H1 (cell line): ENCODE measurements at regions not wholly inside any gene's neighbourhood (a gene's known extent, or its start where the extent isn't known, plus 50 kb on each side); places are given as distances from the start of the nearest gene placed in this dataset.

Experiments
- ATF3 ChIP-seq: IDR thresholded peaks from 2 replicates; pipeline ENCODE4 v1.6.1; 2011; ENCODE audit warnings: low read depth, mild to moderate bottlenecking, low read length; ENCODE audit not compliant: insufficient read depth
- HDAC2 ChIP-seq, 2 experiments: fragments of 300-600 bp in 1 of 2; sonication (generic) in 1 of 2; IDR thresholded peaks; 2 replicates each; pipeline ENCODE4 v1.6.1; 2011 to 2012; ENCODE audit warnings: low read depth in 2 of 2, low read length in 2 of 2, mild to moderate bottlenecking in 2 of 2, moderate library complexity in 2 of 2, borderline replicate concordance in 1 of 2, inconsistent platforms in 1 of 2
- KDM5A ChIP-seq: fragments of 200-600 bp; IDR thresholded peaks from 2 replicates; pipeline ENCODE4 v1.7.1; 2012; ENCODE audit warnings: mild to moderate bottlenecking, low read length, inconsistent platforms, mixed read lengths
- PHF8 ChIP-seq: fragments of 200-600 bp; sonication (generic); conservative IDR thresholded peaks from 2 replicates; pipeline ENCODE4 v1.7.1; 2012; ENCODE audit warnings: low read depth, mild to moderate bottlenecking, inconsistent platforms, low read length, moderate library complexity

DNA sequence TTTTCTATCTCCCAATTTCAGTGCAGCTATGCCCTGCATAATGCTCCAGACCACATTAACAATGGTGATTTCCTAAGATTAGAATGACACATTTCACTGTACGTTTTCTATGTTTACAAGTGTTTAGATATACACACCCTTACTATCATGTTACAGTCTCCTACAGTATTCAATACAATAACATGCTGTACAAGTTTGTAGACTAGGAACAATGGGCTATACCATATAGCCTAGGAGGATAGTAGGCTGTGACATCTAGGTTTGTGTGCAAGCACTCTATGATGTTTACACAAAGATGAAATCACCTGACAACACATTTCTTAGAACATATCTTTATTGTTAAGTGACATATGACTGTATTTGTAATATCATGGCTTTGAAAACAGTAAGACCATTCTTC is 1435.6 kb upstream of the NUDT12 start (continued):
- TF ChIP-seq KDM5A (no peak), PHF8 (no peak), HDAC2 (IDR thresholded peaks at IDR 0.05; ENCODE audit: borderline replicate concordance in 1 of 2, low read depth in 2 of 2, low read length in 2 of 2) (no peak), ATF3 (no peak)
- TF ChIP-seq, all 59 proteins: peak for 0
